ENCODE measurements at regions not wholly inside any gene's neighbourhood (a gene's known extent, or its start where the extent isn't known, plus 50 kb on each side); places are given as distances from the start of the nearest gene placed in this dataset.
A peak's percentile ranks its signal among the peaks of the same experiment; 100 is the strongest.

DNA sequence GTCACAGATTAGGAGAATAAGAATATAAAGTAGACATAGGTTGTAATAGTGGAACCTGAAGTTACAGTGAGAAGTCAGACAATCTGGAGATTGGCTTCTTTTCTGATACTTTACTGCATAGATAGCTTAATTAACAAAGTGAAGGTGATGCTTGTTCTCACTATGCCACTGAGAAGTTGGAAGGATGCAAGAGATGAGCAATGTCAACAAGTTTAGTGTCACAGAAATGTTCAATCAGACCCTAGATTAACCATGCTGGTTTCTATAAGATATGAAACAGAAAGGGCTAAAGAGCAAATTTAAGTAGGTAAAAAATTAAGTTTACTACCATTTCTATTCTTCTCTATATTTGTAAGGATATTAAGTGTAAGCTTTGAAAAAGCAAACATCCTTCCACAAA lies 838.6 kb upstream of the SORCS1 start:
- no peak for TF ChIP-seq CTCF (IDR thresholded peaks at IDR 0.05; ENCODE audit: low read length, missing control alignments)
- no peak for DNase-seq (ENCODE audit: low read depth)

GRCh38 chr10:108000365-108000764 lies 835.9 kb upstream of the SORCS1 start:
- no peak for TF ChIP-seq CTCF (IDR thresholded peaks at IDR 0.05; ENCODE audit: low read length, missing control alignments)
- no peak overlapping the region for H3K4me3 ChIP-seq (replicated peaks; ENCODE audit: low read depth, low read length)
- DNase-seq (ENCODE audit: low read depth): no peak

More for the DNA sequence above, 838.6 kb upstream of the SORCS1 start:
- H3K4me3 ChIP-seq (replicated peaks; ENCODE audit: low read depth, low read length): no peak overlapping the region

DNA sequence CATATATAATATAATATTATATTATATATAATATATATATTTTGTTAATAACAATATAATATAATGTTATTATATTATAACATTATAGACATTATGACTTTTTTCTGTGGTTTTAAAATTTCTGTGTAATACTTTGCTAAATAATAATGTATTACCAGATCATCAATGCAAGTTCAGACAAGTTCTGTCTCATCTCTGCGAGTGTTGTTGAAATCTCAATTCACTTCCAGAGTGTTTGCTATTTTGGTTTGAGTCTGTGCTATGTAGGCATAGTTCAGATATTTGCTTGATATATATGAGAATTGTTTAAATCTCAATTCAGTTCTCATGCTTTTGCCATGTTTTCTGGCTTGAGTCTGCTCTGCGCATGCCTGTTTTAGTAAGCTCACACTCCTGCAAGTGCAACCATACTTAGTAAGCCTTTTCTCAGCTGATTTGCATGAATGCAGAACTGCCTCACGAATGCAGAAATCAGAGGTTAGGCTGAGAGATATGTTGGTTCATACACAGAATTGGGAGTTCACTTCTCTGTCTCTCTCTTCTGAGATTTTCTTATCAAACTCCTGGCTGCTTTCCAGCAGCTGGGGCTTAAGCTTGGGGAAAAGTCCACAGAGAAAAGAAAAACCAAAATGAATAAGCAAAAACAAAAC lies 830.2 kb upstream of the SORCS1 start:
- peak; percentile 18 for DNase-seq (ENCODE audit: low read depth)
- no peak for TF ChIP-seq CTCF (IDR thresholded peaks at IDR 0.05; ENCODE audit: low read length, missing control alignments)
- H3K4me3 ChIP-seq (replicated peaks; ENCODE audit: low read depth, low read length): no peak overlapping the region

DNA sequence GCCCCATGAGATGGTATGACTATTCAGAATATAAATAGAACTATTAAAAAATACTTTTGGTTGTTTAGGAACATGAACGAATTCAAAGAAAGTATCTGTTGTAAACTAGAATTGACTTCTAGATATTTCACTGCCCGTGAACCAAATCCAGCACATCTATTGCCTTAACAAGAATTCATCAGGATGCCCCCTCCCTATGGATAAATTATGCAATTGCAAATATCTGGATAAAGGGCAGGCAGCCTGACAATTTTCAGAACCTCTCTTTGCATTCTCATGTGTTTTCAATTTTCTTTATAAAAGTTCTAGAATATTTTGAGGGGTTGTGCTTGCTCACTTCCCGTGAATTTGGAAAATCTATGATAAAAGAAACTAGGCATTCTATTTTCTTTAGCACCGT lies 822.1 kb upstream of the SORCS1 start:
- no peak for TF ChIP-seq CTCF (IDR thresholded peaks at IDR 0.05; ENCODE audit: low read length, missing control alignments)
- no peak overlapping the region for H3K4me3 ChIP-seq (replicated peaks; ENCODE audit: low read depth, low read length)
- no peak for DNase-seq (ENCODE audit: low read depth)

GRCh38 chr10:107984581-107984980 lies 820.1 kb upstream of the SORCS1 start:
- DNase-seq (ENCODE audit: low read depth): no peak
- H3K4me3 ChIP-seq (replicated peaks; ENCODE audit: low read depth, low read length): no peak overlapping the region
- TF ChIP-seq CTCF (IDR thresholded peaks at IDR 0.05; ENCODE audit: low read length, missing control alignments): no peak

- no peak for TF ChIP-seq CTCF (IDR thresholded peaks at IDR 0.05; ENCODE audit: low read length, missing control alignments)
- DNase-seq (ENCODE audit: low read depth): no peak
- no peak overlapping the region for H3K4me3 ChIP-seq (replicated peaks; ENCODE audit: low read depth, low read length)
Observed at GRCh38 chr10:107984149-107984548, 819.6 kb upstream of the SORCS1 start.

GRCh38 chr10:107978455-107978854 lies 813.9 kb upstream of the SORCS1 start:
- no peak for DNase-seq (ENCODE audit: low read depth)
- TF ChIP-seq CTCF (IDR thresholded peaks at IDR 0.05; ENCODE audit: low read length, missing control alignments): no peak
- H3K4me3 ChIP-seq (replicated peaks; ENCODE audit: low read depth, low read length): no peak overlapping the region

Measured in fibroblast of pulmonary artery (primary cell).